ENCODE measurements at regions not wholly inside any gene's neighbourhood (a gene's known extent, or its start where the extent isn't known, plus 50 kb on each side); places are given as distances from the start of the nearest gene placed in this dataset.

GRCh38 chr9:81530846-81531245, 158.5 kb downstream of the TLE1 start:
- TF ChIP-seq CTCF (IDR thresholded peaks at IDR 0.05; ENCODE audit: insufficient read depth, low read length, poor library complexity, severe bottlenecking) (no peak), EZH2phosphoT487 (conservative IDR thresholded peaks at IDR 0.05; ENCODE audit: low read length) (no peak)
